HepG2 (cell line): ENCODE measurements at regions not wholly inside any gene's neighbourhood (a gene's known extent, or its start where the extent isn't known, plus 50 kb on each side); places are given as distances from the start of the nearest gene placed in this dataset.

Experiments used
- ATF1 ChIP-seq: IDR thresholded peaks from 2 replicates; pipeline ENCODE4 v1.6.1; 2016; ENCODE audit warnings: mild to moderate bottlenecking, control low read depth
- ATF7-NPFF ChIP-seq: sonication (generic); formaldehyde crosslinking; IDR thresholded peaks from 2 replicates; pipeline ENCODE4 v1.8.1; 2023; ENCODE audit warnings: mild to moderate bottlenecking, low read depth, missing genetic modification reagents, moderate library complexity
- E2F5 ChIP-seq: sonication (generic); formaldehyde crosslinking; conservative IDR thresholded peaks from 2 replicates; pipeline ENCODE4 v1.4.0; 2020; ENCODE audit warnings: missing genetic modification reagents
- HBP1 ChIP-seq: IDR thresholded peaks from 2 replicates; pipeline ENCODE4 v1.6.1; 2016; ENCODE audit warnings: low read depth, control low read depth
- HMG20A ChIP-seq: IDR thresholded peaks from 2 replicates; pipeline ENCODE4 v1.6.1; 2016; ENCODE audit warnings: borderline replicate concordance
- IRF1 ChIP-seq: sonication (generic); formaldehyde crosslinking; IDR thresholded peaks from 2 replicates; pipeline ENCODE4 v1.4.0; 2020; ENCODE audit warnings: low read depth, mild to moderate bottlenecking, missing genetic modification reagents
- MAX ChIP-seq: IDR thresholded peaks from 2 replicates; pipeline ENCODE4 v1.6.1; 2012; ENCODE audit warnings: inconsistent platforms
- MTA1 ChIP-seq: sonication (generic); formaldehyde crosslinking; IDR thresholded peaks from 2 replicates; pipeline ENCODE4 v1.4.0; 2020; ENCODE audit warnings: missing genetic modification reagents, mild to moderate bottlenecking, borderline replicate concordance
- MXI1 ChIP-seq: IDR thresholded peaks from 3 replicates; pipeline ENCODE4 v1.6.1; 2012; ENCODE audit warnings: low read depth, low read length, inconsistent platforms, borderline replicate concordance
- NR2F6 ChIP-seq, 2 experiments: IDR thresholded peaks; 2 replicates each; pipeline ENCODE4 v1.6.1; 2016; ENCODE audit warnings: antibody characterized with exemption in 1 of 2, mild to moderate bottlenecking in 1 of 2
- RERE ChIP-seq: IDR thresholded peaks from 2 replicates; pipeline ENCODE4 v1.6.1; 2016; ENCODE audit warnings: low read depth, missing genetic modification reagents, missing compliant biosample characterization
- SRSF1 ChIP-seq: fragments of 200-400 bp; formaldehyde crosslinking; optimal IDR thresholded peaks from 2 replicates; pipeline ENCODE3; 2017; ENCODE audit warnings: mild to moderate bottlenecking, low read depth, low read length, moderate library complexity
- TFE3 ChIP-seq: IDR thresholded peaks from 2 replicates; pipeline ENCODE4 v1.6.1; 2016
- ZKSCAN1 ChIP-seq: fragments of 150-350 bp; IDR thresholded peaks from 2 replicates; pipeline ENCODE4 v1.6.1; 2014; ENCODE audit warnings: low read length
- ZNF704 ChIP-seq: sonication (generic); formaldehyde crosslinking; IDR thresholded peaks from 2 replicates; pipeline ENCODE4 v1.8.1; 2023; ENCODE audit warnings: mild to moderate bottlenecking, inconsistent platforms, moderate library complexity, missing genetic modification reagents, borderline replicate concordance
- ZNF792 ChIP-seq: IDR thresholded peaks from 2 replicates; pipeline ENCODE4 v1.6.1; 2016
- ZSCAN12 ChIP-seq: sonication (generic); formaldehyde crosslinking; IDR thresholded peaks from 2 replicates; pipeline ENCODE4 v1.9.0; 2021; ENCODE audit warnings: mild to moderate bottlenecking, missing genetic modification reagents

GRCh38 chr18:62452280-62452831 lies 70.5 kb upstream of the ZCCHC2 start (continued):
- TF ChIP-seq HBP1 (peak; percentile 91), TFE3 (CRISPR knock-in tag) (peak; percentile 81), NR2F6 (IDR thresholded peaks at IDR 0.05) (peak; percentile 75), NR2F6 (CRISPR knock-in tag; IDR thresholded peaks at IDR 0.05) (peak; percentile 75), ZKSCAN1 (0 out of 2 replicates have a peak, but pooled peaks have one; percentile 31), E2F5 (CRISPR knock-in tag) (peak; percentile 74; the same call in 1 of the 2 replicates), ZSCAN12 (CRISPR knock-in tag) (no peak), MTA1 (CRISPR knock-in tag) (peak; percentile 63; the same call in 1 of the 2 replicates), ZNF792 (CRISPR knock-in tag) (peak; percentile 77), ATF1 (peak; percentile 81), IRF1 (CRISPR knock-in tag) (peak; percentile 85; the same call in 1 of the 2 replicates), SRSF1 (no peak), RERE (CRISPR knock-in tag) (peak; percentile 76), ZNF704 (CRISPR knock-in tag) (peak; percentile 35; the same call in 1 of the 2 replicates), HMG20A (CRISPR knock-in tag) (peak; percentile 92), MXI1 (peak; percentile 89; the same call in 2 of the 3 replicates), ATF7-NPFF (0 out of 2 replicates have a peak, but pooled peaks have one; percentile 44), MAX (peak; percentile 84)
